Sigmoid colon (tissue), 6 donors: ENCODE measurements at regions not wholly inside any gene's neighbourhood (a gene's known extent, or its start where the extent isn't known, plus 50 kb on each side); places are given as distances from the start of the nearest gene placed in this dataset.
"Not testable (repeated sequence)": the region's sequence is repeated elsewhere in the genome, so short reads cannot be mapped to it uniquely, and the experiment has no call there.

Experiments
- DNase-seq: peaks from one replicate; pipeline ENCODE4 v3.0.0-alpha.2; 2019
- H3K27ac ChIP-seq, 4 donors: fragments of 200-600 bp; sonication (generic); one replicate each; pipeline ENCODE4 v1.5.1; 2016 to 2019; ENCODE audit warnings: mild to moderate bottlenecking in 1 of 4
- H3K27me3 ChIP-seq, 3 donors: fragments of 200-600 bp; sonication (generic); one replicate each; pipeline ENCODE4 v1.5.1; 2019; ENCODE audit warnings: mild to moderate bottlenecking in 1 of 3
- H3K36me3 ChIP-seq, 4 donors: fragments of 200-600 bp; sonication (generic); one replicate each; pipeline ENCODE4 v1.5.1; 2016 to 2019
- H3K4me1 ChIP-seq, 4 donors: fragments of 200-600 bp; sonication (generic); one replicate each; pipeline ENCODE4 v1.5.1; 2017 to 2019
- H3K4me3 ChIP-seq, 4 donors: fragments of 200-600 bp; sonication (generic); one replicate each; pipeline ENCODE4 v1.5.1; 2017 to 2019; ENCODE audit warnings: mild to moderate bottlenecking in 2 of 4, moderate library complexity in 1 of 4
- H3K9me3 ChIP-seq, 4 donors: fragments of 200-600 bp in 3 of 4; sonication (generic) in 3 of 4; one replicate each; pipeline versions ENCODE4 v1.5.1 to v1.6.1; 2013 to 2019
- CTCF ChIP-seq, 4 experiments: fragments of 450-650 bp in 3 of 4; fragments of 200-600 bp in 1 of 4; IDR thresholded peaks; one replicate each; pipeline ENCODE4 v1.5.1; 2016 to 2019; ENCODE audit warnings: antibody characterized with exemption in 4 of 4, mild to moderate bottlenecking in 3 of 4, moderate library complexity in 2 of 4
- EP300 ChIP-seq, 4 donors: sonication (generic); formaldehyde crosslinking; IDR thresholded peaks; one replicate each; pipeline ENCODE4 v1.6.1; 2017; ENCODE audit warnings: antibody characterized with exemption in 4 of 4
- POLR2A ChIP-seq, 2 donors: fragments of 450-650 bp; IDR thresholded peaks; one replicate each; pipeline ENCODE4 v1.6.1; 2016; ENCODE audit warnings: antibody characterized with exemption in 2 of 2, mild to moderate bottlenecking in 2 of 2, moderate library complexity in 2 of 2
- POLR2AphosphoS5 ChIP-seq, 4 donors: sonication (generic); formaldehyde crosslinking; IDR thresholded peaks; one replicate each; pipeline ENCODE4 v1.6.1; 2017; ENCODE audit warnings: antibody characterized with exemption in 4 of 4
- WGBS, 2 donors: extraction: QIAGEN DNeasy Blood & Tissue Kit; methylation state at CpG; one replicate each; pipeline ENCODE4 v1.1.7; 2013; 5-methylcytosine and 5-hydroxymethylcytosine counted together
- intact Hi-C: fragments of 100-400 bp; cut with DNase I; formaldehyde crosslinking; loops from one replicate; pipeline ENCODE4 v1.15.1; 2023
- donor health status: healthy with polysubstance abuse.
- donor health status: healthy.

DNA sequence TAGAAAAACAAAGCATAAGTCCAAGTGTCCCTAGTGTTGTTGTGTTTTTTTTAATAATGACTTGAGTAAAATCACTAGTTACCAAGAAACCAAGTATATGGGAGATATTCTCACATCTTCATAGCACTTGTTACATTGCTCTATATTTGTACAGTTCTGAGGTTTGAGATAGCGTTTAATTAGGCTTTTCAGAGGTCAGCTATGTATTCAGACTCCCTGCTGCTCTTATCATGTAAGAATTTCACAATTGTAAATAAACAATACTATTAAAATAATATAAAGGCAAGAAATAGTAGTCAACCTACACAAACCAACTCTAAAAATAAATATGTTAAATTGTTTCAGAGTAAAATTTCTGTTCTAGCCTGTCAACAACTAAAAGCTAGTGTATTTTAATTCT is 761.9 kb upstream of the FAM174A start:
- 37 to 63% methylated on average over 1 of the region's 1 CpG for WGBS, 2 donors
- Histone ChIP-seq H3K27me3 (no peaks in the 10 kb centered on the region), H3K9me3 (no peaks in the 10 kb centered on the region), H3K4me1 (no peaks in the 10 kb centered on the region), H3K4me3 (no peak overlapping the region), H3K36me3 (no peaks in the 10 kb centered on the region), H3K27ac (no peak overlapping the region)
- intact Hi-C loops: no loop called here
- TF ChIP-seq CTCF (IDR thresholded peaks at IDR 0.05) (no peak), EP300 (IDR thresholded peaks at IDR 0.05) (no peak), POLR2A (IDR thresholded peaks at IDR 0.05) (no peak), POLR2AphosphoS5 (IDR thresholded peaks at IDR 0.05) (no peak)
- no peak for DNase-seq

DNA sequence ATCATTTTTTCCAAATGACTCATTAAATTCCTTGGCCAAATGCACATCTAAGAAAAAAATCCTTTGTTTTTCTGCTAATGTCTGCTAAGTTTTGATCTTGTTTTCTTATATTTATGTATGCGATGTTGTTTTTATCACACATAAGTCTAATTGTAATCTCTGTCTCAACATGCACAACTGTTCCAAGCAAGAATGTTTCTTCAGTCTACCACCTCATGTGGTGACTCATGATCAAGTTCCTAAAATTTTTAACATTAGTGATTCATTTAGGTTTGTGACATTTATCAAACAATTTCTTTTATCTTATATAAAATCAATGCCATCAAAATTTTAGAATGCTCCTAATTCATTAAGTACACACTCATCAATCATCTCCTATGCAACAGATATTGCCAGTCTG is 763.9 kb upstream of the FAM174A start:
- intact Hi-C loops: no loop called here
- Histone ChIP-seq H3K27ac (no peak overlapping the region), H3K4me3 (no peak overlapping the region), H3K36me3 (no peaks in the 10 kb centered on the region), H3K4me1 (no peaks in the 10 kb centered on the region), H3K9me3 (no peaks in the 10 kb centered on the region), H3K27me3 (no peaks in the 10 kb centered on the region)
- WGBS, 2 donors: 81 to 84% methylated on average over 1 of the region's 1 CpG
- TF ChIP-seq POLR2AphosphoS5 (IDR thresholded peaks at IDR 0.05): no peak
- TF ChIP-seq CTCF (IDR thresholded peaks at IDR 0.05): no peak
- TF ChIP-seq EP300 (IDR thresholded peaks at IDR 0.05): no peak
- TF ChIP-seq POLR2A (IDR thresholded peaks at IDR 0.05): no peak
- DNase-seq: no peak

GRCh38 chr5:99765011-99765410 is 770.2 kb upstream of the FAM174A start:
- Histone ChIP-seq H3K4me3 (no peak overlapping the region), H3K27me3 (no peaks in the 10 kb centered on the region), H3K36me3 (no peaks in the 10 kb centered on the region), H3K27ac (no peak overlapping the region), H3K4me1 (no peaks in the 10 kb centered on the region), H3K9me3 (no peaks in the 10 kb centered on the region)
- intact Hi-C loops: no loop called here
- WGBS, 2 donors: 82 to 86% methylated on average over 3 of the region's 3 CpGs
- DNase-seq: no peak
- no peak for TF ChIP-seq EP300 (IDR thresholded peaks at IDR 0.05)
- no peak for TF ChIP-seq CTCF (IDR thresholded peaks at IDR 0.05)

- DNase-seq: no peak
- intact Hi-C loops: no loop called here
- TF ChIP-seq EP300 (IDR thresholded peaks at IDR 0.05): no peak
- no peak for TF ChIP-seq CTCF (IDR thresholded peaks at IDR 0.05)
- TF ChIP-seq POLR2A (IDR thresholded peaks at IDR 0.05): no peak
- Histone ChIP-seq H3K9me3 (no peaks in the 10 kb centered on the region), H3K4me3 (no peak overlapping the region), H3K36me3 (no peaks in the 10 kb centered on the region), H3K27ac (no peak overlapping the region), H3K27me3 (no peaks in the 10 kb centered on the region), H3K4me1 (no peaks in the 10 kb centered on the region)
- WGBS, 2 donors: 81 to 83% methylated on average over 11 of the region's 11 CpGs
Observed at GRCh38 chr5:99763021-99763774, 772.0 kb upstream of the FAM174A start.

GRCh38 chr5:99747342-99747741 is 787.8 kb upstream of the FAM174A start:
- Histone ChIP-seq H3K9me3 (peaks cover 0 to 6% (median 0%) of the 10 kb centered on the region in 4 donors), H3K27me3 (no peaks in the 10 kb centered on the region), H3K4me3 (no peak overlapping the region), H3K27ac (no peak overlapping the region), H3K4me1 (no peaks in the 10 kb centered on the region), H3K36me3 (no peaks in the 10 kb centered on the region)
- no peak for TF ChIP-seq CTCF (IDR thresholded peaks at IDR 0.05)
- TF ChIP-seq POLR2A (IDR thresholded peaks at IDR 0.05): no peak
- TF ChIP-seq EP300 (IDR thresholded peaks at IDR 0.05): no peak
- TF ChIP-seq POLR2AphosphoS5 (IDR thresholded peaks at IDR 0.05): no peak
- WGBS, 2 donors: 92 to 93% methylated on average over 4 of the region's 4 CpGs
- DNase-seq: no peak
- intact Hi-C loops: no loop called here

DNA sequence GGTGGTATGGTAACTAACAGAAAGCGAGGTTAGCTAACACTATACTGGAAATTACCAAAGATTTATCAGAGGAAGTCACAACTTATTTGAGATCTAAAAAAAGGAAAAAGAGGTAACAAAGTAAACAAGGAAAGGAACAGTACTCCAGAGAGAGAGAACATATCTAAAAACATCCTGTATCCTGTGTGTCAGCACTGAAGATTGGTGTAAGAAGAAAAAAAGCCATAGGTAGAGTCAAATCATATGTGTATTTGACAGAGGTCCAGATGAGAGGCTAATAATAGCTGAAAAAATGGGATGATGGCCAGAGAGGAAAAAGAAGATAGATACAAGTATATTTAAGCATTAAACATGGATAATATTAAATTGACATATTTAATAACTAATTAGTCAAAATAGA is 802.0 kb upstream of the FAM174A start:
- H3K9me3 ChIP-seq, H3K27ac ChIP-seq, intact Hi-C loops, H3K27me3 ChIP-seq, H3K36me3 ChIP-seq, H3K4me1 ChIP-seq, H3K4me3 ChIP-seq, DNase-seq: not testable (repeated sequence)
- WGBS, 2 donors: 73 to 94% methylated on average over 1 of the region's 1 CpG

DNA sequence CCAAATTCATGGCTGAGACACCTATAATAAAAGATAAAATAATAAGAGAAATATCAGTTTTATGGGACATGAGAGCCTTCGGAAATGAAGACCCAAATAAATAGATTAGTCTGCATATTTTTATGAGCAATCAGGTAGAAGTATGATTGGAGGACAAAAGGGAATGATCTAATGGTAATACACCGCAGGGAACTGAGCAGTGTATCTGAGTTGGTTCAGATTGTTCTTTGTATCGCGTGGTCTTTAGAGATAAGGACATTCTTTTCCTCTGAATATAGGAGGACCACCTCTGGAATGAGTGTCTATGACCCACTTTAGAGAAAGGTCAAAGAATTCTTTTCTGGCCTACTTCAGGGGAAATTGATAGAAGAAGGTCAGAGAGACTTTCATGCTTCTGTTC is 801.8 kb upstream of the CHD1 start:
- intact Hi-C loops, H3K27me3 ChIP-seq, H3K27ac ChIP-seq, H3K9me3 ChIP-seq, H3K4me1 ChIP-seq, DNase-seq, H3K4me3 ChIP-seq, H3K36me3 ChIP-seq: not testable (repeated sequence)
- 81% methylated on average over 4 of the region's 4 CpGs for WGBS, 2 donors
